MM.1S (cell line): ENCODE measurements at regions not wholly inside any gene's neighbourhood (a gene's known extent, or its start where the extent isn't known, plus 50 kb on each side); places are given as distances from the start of the nearest gene placed in this dataset.

Experiments used
- EZH2phosphoT487 ChIP-seq: fragments of 300-600 bp; sonication (generic); IDR thresholded peaks from 2 replicates; pipeline ENCODE4 v1.6.1; 2018; ENCODE audit warnings: antibody characterized with exemption, low read length
- TF ChIP-seq, protein P1 (sequence below): fragments of 300-600 bp; sonication (generic); IDR thresholded peaks from 2 replicates; pipeline ENCODE4 v1.5.1; 2016; ENCODE audit warnings: antibody characterized with exemption, low read length, mixed read lengths

DNA sequence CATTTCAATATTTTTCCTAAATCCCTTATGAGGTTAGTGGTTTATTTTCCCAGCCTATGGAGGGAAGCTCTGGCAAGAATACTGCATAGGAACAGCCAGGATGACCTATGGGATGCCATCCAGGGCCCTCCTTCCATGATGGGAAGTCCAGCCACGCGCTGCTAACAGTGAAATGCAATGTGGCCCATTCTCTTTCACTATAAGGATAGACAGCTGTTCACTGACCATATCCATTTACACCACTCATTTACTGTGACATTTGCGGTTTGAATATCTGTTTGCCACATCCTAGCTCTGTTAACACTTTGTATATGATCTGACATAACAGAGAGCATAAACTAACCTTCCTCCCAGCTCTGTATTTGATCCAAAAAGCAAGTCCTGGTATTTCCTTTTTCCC is 471.7 kb downstream of the CBLN4 start:
- TF ChIP-seq, protein P1, sequence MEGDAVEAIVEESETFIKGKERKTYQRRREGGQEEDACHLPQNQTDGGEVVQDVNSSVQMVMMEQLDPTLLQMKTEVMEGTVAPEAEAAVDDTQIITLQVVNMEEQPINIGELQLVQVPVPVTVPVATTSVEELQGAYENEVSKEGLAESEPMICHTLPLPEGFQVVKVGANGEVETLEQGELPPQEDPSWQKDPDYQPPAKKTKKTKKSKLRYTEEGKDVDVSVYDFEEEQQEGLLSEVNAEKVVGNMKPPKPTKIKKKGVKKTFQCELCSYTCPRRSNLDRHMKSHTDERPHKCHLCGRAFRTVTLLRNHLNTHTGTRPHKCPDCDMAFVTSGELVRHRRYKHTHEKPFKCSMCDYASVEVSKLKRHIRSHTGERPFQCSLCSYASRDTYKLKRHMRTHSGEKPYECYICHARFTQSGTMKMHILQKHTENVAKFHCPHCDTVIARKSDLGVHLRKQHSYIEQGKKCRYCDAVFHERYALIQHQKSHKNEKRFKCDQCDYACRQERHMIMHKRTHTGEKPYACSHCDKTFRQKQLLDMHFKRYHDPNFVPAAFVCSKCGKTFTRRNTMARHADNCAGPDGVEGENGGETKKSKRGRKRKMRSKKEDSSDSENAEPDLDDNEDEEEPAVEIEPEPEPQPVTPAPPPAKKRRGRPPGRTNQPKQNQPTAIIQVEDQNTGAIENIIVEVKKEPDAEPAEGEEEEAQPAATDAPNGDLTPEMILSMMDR: no peak
- TF ChIP-seq EZH2phosphoT487: no peak
